Endodermal cell (in vitro differentiated cells): ENCODE measurements at regions not wholly inside any gene's neighbourhood (a gene's known extent, or its start where the extent isn't known, plus 50 kb on each side); places are given as distances from the start of the nearest gene placed in this dataset.

Experiments
- DNase-seq: peaks from one replicate; pipeline ENCODE4 v3.0.0-alpha.2; 2017
- H3K27ac ChIP-seq: 2 replicates; pipeline ENCODE4 v1.5.1; 2013; ENCODE audit warnings: mild to moderate bottlenecking, low read depth, low read length, moderate library complexity
- H3K27me3 ChIP-seq: 2 replicates; pipeline ENCODE4 v1.6.1; 2013; ENCODE audit warnings: mild to moderate bottlenecking, low read length, moderate library complexity; ENCODE audit not compliant: insufficient read depth, control insufficient read depth, poor library complexity, severe bottlenecking
- H3K36me3 ChIP-seq: 2 replicates; pipeline ENCODE4 v1.7.0; 2013; ENCODE audit warnings: mild to moderate bottlenecking, low read length, moderate library complexity; ENCODE audit not compliant: control insufficient read depth, insufficient read depth
- H3K4me1 ChIP-seq: one replicate; pipeline ENCODE4 v1.7.0; 2013; ENCODE audit warnings: low read length; ENCODE audit not compliant: control insufficient read depth, insufficient read depth
- H3K4me3 ChIP-seq: 2 replicates; pipeline ENCODE4 v1.5.1; 2013; ENCODE audit warnings: mild to moderate bottlenecking, low read length, moderate library complexity
- H3K9ac ChIP-seq: 2 replicates; pipeline ENCODE4 v1.6.1; 2013; ENCODE audit warnings: mild to moderate bottlenecking, low read length, moderate library complexity; ENCODE audit not compliant: poor library complexity, severe bottlenecking; ENCODE audit errors: extremely low read depth
- H3K9me3 ChIP-seq: 2 replicates; pipeline ENCODE4 v1.6.1; 2013; ENCODE audit warnings: mild to moderate bottlenecking, low read length, moderate library complexity; ENCODE audit not compliant: control insufficient read depth
- H3K27ac Mint-ChIP-seq: 2 replicates; pipeline ENCODE4 v1.8.0; 2020; ENCODE audit warnings: mixed read lengths
- H3K27me3 Mint-ChIP-seq: 2 replicates; pipeline ENCODE4 v1.8.0; 2021; ENCODE audit warnings: mild to moderate bottlenecking, mixed read lengths; ENCODE audit not compliant: insufficient read depth
- H3K36me3 Mint-ChIP-seq: 2 replicates; pipeline ENCODE4 v1.8.0; 2020; ENCODE audit warnings: low read depth, mixed read lengths
- H3K4me1 Mint-ChIP-seq: 2 replicates; pipeline ENCODE4 v1.8.0; 2020; ENCODE audit warnings: mixed read lengths
- H3K4me3 Mint-ChIP-seq: 2 replicates; pipeline ENCODE4 v1.8.0; 2020; ENCODE audit warnings: mild to moderate bottlenecking, moderate library complexity, mixed read lengths
- H3K9me3 Mint-ChIP-seq: 2 replicates; pipeline ENCODE4 v1.8.0; 2020; ENCODE audit warnings: mild to moderate bottlenecking, mixed read lengths
- CTCF ChIP-seq: fragments of 200-600 bp; sonication (generic); conservative IDR thresholded peaks from 2 replicates; pipeline ENCODE4 v1.5.0; 2021; ENCODE audit warnings: antibody characterized with exemption, mild to moderate bottlenecking
- WGBS, 2 experiments: methylation state at CpG; one replicate each; pipeline versions ENCODE4 v1.1.5 to v1.1.7; 2013; ENCODE audit warnings: missing lambda C conversion rate in 2 of 2, mixed read lengths in 1 of 2; ENCODE audit not compliant: insufficient coverage in 1 of 2, insufficient read length in 1 of 2; 5-methylcytosine and 5-hydroxymethylcytosine counted together

GRCh38 chr5:53326424-53327153 is 153.8 kb upstream of the FST start:
- no peak overlapping the region for H3K4me3 Mint-ChIP-seq
- H3K27ac ChIP-seq, result no peak overlapping the region
- H3K4me3 ChIP-seq, result no peak overlapping the region
- no peak for DNase-seq
- no peaks in the 10 kb centered on the region for H3K36me3 ChIP-seq
- H3K27me3 ChIP-seq, result no peaks in the 10 kb centered on the region
- TF ChIP-seq CTCF, result no peak
- H3K36me3 Mint-ChIP-seq, result no peaks in the 10 kb centered on the region
- no peak overlapping the region for H3K27ac Mint-ChIP-seq
- no peaks in the 10 kb centered on the region for H3K9me3 Mint-ChIP-seq
- no peaks in the 10 kb centered on the region for H3K27me3 Mint-ChIP-seq
- H3K4me1 Mint-ChIP-seq, result peaks cover 3% of the 10 kb centered on the region
- no peak overlapping the region for H3K9ac ChIP-seq
- H3K4me1 ChIP-seq, result peaks cover 6% of the 10 kb centered on the region
- no peaks in the 10 kb centered on the region for H3K9me3 ChIP-seq
- 92 to 100% methylated on average over 6 to 7 of the region's 7 CpGs for WGBS, 2 experiments

GRCh38 chr5:53327811-53328334 is 152.6 kb upstream of the FST start:
- DNase-seq, result no peak

GRCh38 chr5:53330491-53330890 is 149.9 kb upstream of the FST start:
- TF ChIP-seq CTCF, result no peak
- no peak overlapping the region for H3K27ac ChIP-seq
- H3K9me3 ChIP-seq, result no peaks in the 10 kb centered on the region
- no peak for DNase-seq
- Mint-ChIP-seq H3K36me3 (no peaks in the 10 kb centered on the region), H3K4me1 (peaks cover 4% of the 10 kb centered on the region), H3K9me3 (no peaks in the 10 kb centered on the region), H3K4me3 (no peak overlapping the region), H3K27ac (no peak overlapping the region), H3K27me3 (no peaks in the 10 kb centered on the region)
- H3K27me3 ChIP-seq, result no peaks in the 10 kb centered on the region
- no peak overlapping the region for H3K9ac ChIP-seq
- H3K36me3 ChIP-seq, result no peaks in the 10 kb centered on the region
- peaks cover 5% of the 10 kb centered on the region for H3K4me1 ChIP-seq
- WGBS, 2 experiments, result 88 to 90% methylated on average over 1 to 2 of the region's 2 CpGs
- H3K4me3 ChIP-seq, result no peak overlapping the region

More at GRCh38 chr5:53327811-53328334, 152.6 kb upstream of the FST start:
- H3K27me3 Mint-ChIP-seq, result no peaks in the 10 kb centered on the region
- no peak overlapping the region for H3K4me3 Mint-ChIP-seq
- no peaks in the 10 kb centered on the region for H3K9me3 Mint-ChIP-seq
- WGBS, 2 experiments, result 77 to 83% methylated on average over 2 of the region's 2 CpGs
- Histone ChIP-seq H3K9me3 (no peaks in the 10 kb centered on the region), H3K4me3 (no peak overlapping the region), H3K36me3 (no peaks in the 10 kb centered on the region), H3K27me3 (no peaks in the 10 kb centered on the region), H3K4me1 (peaks cover 7% of the 10 kb centered on the region), H3K9ac (no peak overlapping the region), H3K27ac (no peak overlapping the region)
- H3K27ac Mint-ChIP-seq, result no peak overlapping the region
- peaks cover 4% of the 10 kb centered on the region for H3K4me1 Mint-ChIP-seq
- no peak for TF ChIP-seq CTCF
- no peaks in the 10 kb centered on the region for H3K36me3 Mint-ChIP-seq
